Panc1 (cell line): ENCODE measurements at regions not wholly inside any gene's neighbourhood (a gene's known extent, or its start where the extent isn't known, plus 50 kb on each side); places are given as distances from the start of the nearest gene placed in this dataset.

ENCODE experiments used
- ATAC-seq: fragments of 200-7000 bp; cut with Tn5 transposase; 2 replicates; pipeline ENCODE4 v1.9.1; 2020; ENCODE audit warnings: mild to moderate bottlenecking, moderate library complexity
- BruUV-seq: library from RNA; stranded (reverse); fragments of 400-500 nt; replicated peaks from 2 replicates; lab custom pipeline; 2021; lab: Mats Ljungman, UMichigan
- CTCF ChIA-PET: fragments of 300-600 bp; sonication (Branson Sonifier 250); formaldehyde crosslinking; loops from one replicate; lab custom pipeline; 2022; ENCODE audit warnings: antibody characterized with exemption; lab: Charles Lee
- POLR2A ChIA-PET: fragments of 300-600 bp; sonication (Branson Sonifier 250); formaldehyde crosslinking; loops from one replicate; lab custom pipeline; 2022; ENCODE audit warnings: antibody characterized with exemption; lab: Charles Lee
- DNase-seq: peaks from one replicate; pipeline ENCODE4 v3.0.0-alpha.2; 2010; ENCODE audit warnings: low read depth, low spot score
- H3K27ac ChIP-seq: 2 replicates; pipeline ENCODE4 v1.5.1; 2011; ENCODE audit warnings: mild to moderate bottlenecking, low read length, inconsistent platforms
- H3K27me3 ChIP-seq: fragments of 200-500 bp; sonication (Bioruptor generic); 2 replicates; pipeline ENCODE4 v1.6.0; 2014; ENCODE audit warnings: low read length, inconsistent platforms; ENCODE audit not compliant: control insufficient read depth, insufficient read depth
- H3K36me3 ChIP-seq: fragments of 200-500 bp; sonication (Bioruptor generic); 2 replicates; pipeline ENCODE4 v1.5.1; 2014; ENCODE audit warnings: inconsistent platforms, mild to moderate bottlenecking, low read length, moderate library complexity; ENCODE audit not compliant: control insufficient read depth, insufficient read depth
- H3K4me1 ChIP-seq: 2 replicates; pipeline ENCODE4 v1.5.1; 2011; ENCODE audit warnings: inconsistent platforms, mild to moderate bottlenecking, low read length, moderate library complexity; ENCODE audit not compliant: control insufficient read depth, insufficient read depth
- H3K4me3 ChIP-seq, 2 experiments: 2 replicates each; pipeline ENCODE4 v1.5.1; 2011 to 2012; ENCODE audit warnings: low read depth in 2 of 2, low read length in 2 of 2, mild to moderate bottlenecking in 2 of 2, inconsistent platforms in 1 of 2, moderate library complexity in 1 of 2
- H3K9me3 ChIP-seq: fragments of 200-500 bp; sonication (Bioruptor generic); 2 replicates; pipeline ENCODE4 v1.5.1; 2014; ENCODE audit warnings: low read depth, mild to moderate bottlenecking, inconsistent platforms, low read length, moderate library complexity; ENCODE audit not compliant: control insufficient read depth, insufficient read depth
- POLR2AphosphoS5 ChIP-seq: IDR thresholded peaks from 2 replicates; pipeline ENCODE4 v1.6.1; 2012; ENCODE audit warnings: mild to moderate bottlenecking, low read depth, low read length, moderate library complexity
- SIN3A ChIP-seq: IDR thresholded peaks from 2 replicates; pipeline ENCODE4 v1.6.1; 2012; ENCODE audit warnings: low read depth, mild to moderate bottlenecking, low read length, moderate library complexity, borderline replicate concordance; ENCODE audit not compliant: insufficient read depth
- TCF7L2 ChIP-seq: IDR thresholded peaks from 2 replicates; pipeline ENCODE4 v1.6.1; 2011; ENCODE audit warnings: mild to moderate bottlenecking, low read depth, low read length, inconsistent platforms
- in situ Hi-C: cut with HindIII; loops from 2 replicates; pipeline ENCODE4 v1.10.0; 2016; ENCODE audit warnings: low sequenced_read_pairs, low pct_unique_long_range_greater_than_20kb
- intact Hi-C: fragments of 100-400 bp; cut with micrococcal nuclease; formaldehyde crosslinking; loops from one replicate; pipeline ENCODE4 v1.10.0; 2022; ENCODE audit not compliant: unreplicated experiment
- TF ChIP-seq, protein P1 (sequence below): fragments of 450-650 bp; IDR thresholded peaks from 2 replicates; pipeline ENCODE4 v1.5.1; 2017; ENCODE audit warnings: mild to moderate bottlenecking
- TF ChIP-seq, protein P2 (sequence below), 2 experiments: IDR thresholded peaks; 2 replicates each; pipeline ENCODE4 v1.6.1; 2011 to 2012; ENCODE audit warnings: low read depth in 2 of 2, control low read depth in 1 of 2, low read length in 1 of 2, mild to moderate bottlenecking in 1 of 2, moderate library complexity in 1 of 2; ENCODE audit not compliant: insufficient read depth in 1 of 2

DNA sequence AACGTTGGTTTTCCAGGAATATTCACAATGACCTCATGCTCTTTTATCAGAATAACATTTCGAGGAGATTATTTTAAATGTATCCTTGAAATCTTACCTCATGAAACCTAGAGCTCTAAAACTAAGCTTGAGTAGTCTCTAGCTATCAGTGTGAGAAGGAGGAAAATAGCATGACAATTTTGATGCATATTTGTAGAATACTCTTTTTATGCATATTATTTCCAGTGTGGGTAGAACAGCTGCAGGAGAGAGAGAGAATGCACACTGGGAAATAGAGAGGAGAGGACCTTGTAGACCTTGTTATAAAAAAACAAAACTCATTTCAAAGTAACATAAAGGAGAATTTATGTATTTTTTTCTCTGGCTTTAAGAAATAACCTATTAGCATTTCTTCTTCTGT lies 71.1 kb upstream of the VGLL2 start:
- in situ Hi-C loops, result no loop called here
- POLR2A ChIA-PET, result no interaction called here
- intact Hi-C loops, result loop anchor here (5.0 kb wide), 1 partner anchor 222 kb away; no protein-coding TSS in a partner anchor

DNA sequence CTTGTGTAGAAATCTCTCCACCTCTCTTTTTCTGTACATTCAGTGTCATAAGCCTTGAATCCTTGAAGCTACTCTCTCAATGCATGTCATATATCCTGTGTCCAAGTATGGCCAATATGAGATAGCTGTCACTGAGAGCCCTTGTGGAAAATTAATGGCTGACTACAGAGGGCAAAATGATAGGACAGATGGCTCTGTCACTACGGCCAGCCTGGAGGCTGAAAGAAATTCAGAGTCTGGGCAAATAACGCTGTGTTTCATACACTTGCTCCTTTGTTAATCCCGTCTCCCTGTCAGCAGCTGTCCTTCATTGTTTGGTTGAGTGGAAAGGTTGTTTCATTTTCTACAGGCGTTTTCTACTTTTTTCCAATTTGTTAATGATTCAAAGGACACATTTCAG lies 70.4 kb upstream of the VGLL2 start:
- no peak overlapping the region for H3K27ac ChIP-seq
- ChIA-PET POLR2A (no interaction called here), CTCF (no interaction called here)
- no peak overlapping the region for H3K4me3 ChIP-seq
- ATAC-seq (no peak), DNase-seq (no peak)
- intact Hi-C loops, result loop anchor here (5.0 kb wide), 1 partner anchor 223 kb away; no protein-coding TSS in a partner anchor
- no peaks in the 10 kb centered on the region for H3K36me3 ChIP-seq
- H3K9me3 ChIP-seq, result no peaks in the 10 kb centered on the region
- no peaks in the 10 kb centered on the region for H3K4me1 ChIP-seq
- no TSS peak for BruUV-seq
- in situ Hi-C loops, result no loop called here
- TF ChIP-seq, protein P1, sequence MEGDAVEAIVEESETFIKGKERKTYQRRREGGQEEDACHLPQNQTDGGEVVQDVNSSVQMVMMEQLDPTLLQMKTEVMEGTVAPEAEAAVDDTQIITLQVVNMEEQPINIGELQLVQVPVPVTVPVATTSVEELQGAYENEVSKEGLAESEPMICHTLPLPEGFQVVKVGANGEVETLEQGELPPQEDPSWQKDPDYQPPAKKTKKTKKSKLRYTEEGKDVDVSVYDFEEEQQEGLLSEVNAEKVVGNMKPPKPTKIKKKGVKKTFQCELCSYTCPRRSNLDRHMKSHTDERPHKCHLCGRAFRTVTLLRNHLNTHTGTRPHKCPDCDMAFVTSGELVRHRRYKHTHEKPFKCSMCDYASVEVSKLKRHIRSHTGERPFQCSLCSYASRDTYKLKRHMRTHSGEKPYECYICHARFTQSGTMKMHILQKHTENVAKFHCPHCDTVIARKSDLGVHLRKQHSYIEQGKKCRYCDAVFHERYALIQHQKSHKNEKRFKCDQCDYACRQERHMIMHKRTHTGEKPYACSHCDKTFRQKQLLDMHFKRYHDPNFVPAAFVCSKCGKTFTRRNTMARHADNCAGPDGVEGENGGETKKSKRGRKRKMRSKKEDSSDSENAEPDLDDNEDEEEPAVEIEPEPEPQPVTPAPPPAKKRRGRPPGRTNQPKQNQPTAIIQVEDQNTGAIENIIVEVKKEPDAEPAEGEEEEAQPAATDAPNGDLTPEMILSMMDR, result no peak
- no peaks in the 10 kb centered on the region for H3K27me3 ChIP-seq

More for the DNA sequence above, 71.1 kb upstream of the VGLL2 start:
- no peak overlapping the region for H3K4me3 ChIP-seq
- H3K27ac ChIP-seq, result no peak overlapping the region
- H3K27me3 ChIP-seq, result no peaks in the 10 kb centered on the region
- no TSS peak for BruUV-seq
- DNase-seq (no peak), ATAC-seq (no peak)
- no peaks in the 10 kb centered on the region for H3K4me1 ChIP-seq
- CTCF ChIA-PET, result no interaction called here
- no peaks in the 10 kb centered on the region for H3K9me3 ChIP-seq
- TF ChIP-seq SIN3A (no peak), TCF7L2 (no peak), POLR2AphosphoS5 (no peak)
- TF ChIP-seq, protein P2, sequence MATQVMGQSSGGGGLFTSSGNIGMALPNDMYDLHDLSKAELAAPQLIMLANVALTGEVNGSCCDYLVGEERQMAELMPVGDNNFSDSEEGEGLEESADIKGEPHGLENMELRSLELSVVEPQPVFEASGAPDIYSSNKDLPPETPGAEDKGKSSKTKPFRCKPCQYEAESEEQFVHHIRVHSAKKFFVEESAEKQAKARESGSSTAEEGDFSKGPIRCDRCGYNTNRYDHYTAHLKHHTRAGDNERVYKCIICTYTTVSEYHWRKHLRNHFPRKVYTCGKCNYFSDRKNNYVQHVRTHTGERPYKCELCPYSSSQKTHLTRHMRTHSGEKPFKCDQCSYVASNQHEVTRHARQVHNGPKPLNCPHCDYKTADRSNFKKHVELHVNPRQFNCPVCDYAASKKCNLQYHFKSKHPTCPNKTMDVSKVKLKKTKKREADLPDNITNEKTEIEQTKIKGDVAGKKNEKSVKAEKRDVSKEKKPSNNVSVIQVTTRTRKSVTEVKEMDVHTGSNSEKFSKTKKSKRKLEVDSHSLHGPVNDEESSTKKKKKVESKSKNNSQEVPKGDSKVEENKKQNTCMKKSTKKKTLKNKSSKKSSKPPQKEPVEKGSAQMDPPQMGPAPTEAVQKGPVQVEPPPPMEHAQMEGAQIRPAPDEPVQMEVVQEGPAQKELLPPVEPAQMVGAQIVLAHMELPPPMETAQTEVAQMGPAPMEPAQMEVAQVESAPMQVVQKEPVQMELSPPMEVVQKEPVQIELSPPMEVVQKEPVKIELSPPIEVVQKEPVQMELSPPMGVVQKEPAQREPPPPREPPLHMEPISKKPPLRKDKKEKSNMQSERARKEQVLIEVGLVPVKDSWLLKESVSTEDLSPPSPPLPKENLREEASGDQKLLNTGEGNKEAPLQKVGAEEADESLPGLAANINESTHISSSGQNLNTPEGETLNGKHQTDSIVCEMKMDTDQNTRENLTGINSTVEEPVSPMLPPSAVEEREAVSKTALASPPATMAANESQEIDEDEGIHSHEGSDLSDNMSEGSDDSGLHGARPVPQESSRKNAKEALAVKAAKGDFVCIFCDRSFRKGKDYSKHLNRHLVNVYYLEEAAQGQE (IDR thresholded peaks at IDR 0.05; ENCODE audit: insufficient read depth in 1 of 2, low read depth in 2 of 2, low read length in 1 of 2), result no peak
- TF ChIP-seq, protein P1, result no peak
- no peaks in the 10 kb centered on the region for H3K36me3 ChIP-seq

DNA sequence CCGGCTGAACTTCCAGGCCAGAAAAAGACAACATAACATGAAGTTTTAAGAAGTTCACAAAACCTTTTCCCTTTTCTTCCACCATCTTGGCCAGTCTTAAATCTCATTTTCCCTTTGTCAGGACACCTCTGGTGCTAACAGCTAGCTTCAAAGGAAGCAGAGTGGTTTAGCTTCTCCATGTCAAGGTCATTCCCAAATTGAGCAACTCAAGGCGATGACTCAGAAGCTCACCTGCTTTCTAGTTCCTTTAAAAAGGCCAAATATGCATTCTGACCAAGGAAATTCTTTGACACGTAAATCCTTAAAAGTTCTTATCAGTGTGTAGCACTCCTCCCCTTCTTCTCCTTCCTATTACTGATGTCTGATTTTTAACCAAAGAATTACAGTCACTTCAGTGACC lies 69.6 kb upstream of the VGLL2 start:
- in situ Hi-C loops, result no loop called here
- Histone ChIP-seq H3K9me3 (no peaks in the 10 kb centered on the region), H3K27me3 (no peaks in the 10 kb centered on the region), H3K4me3 (no peak overlapping the region), H3K36me3 (no peaks in the 10 kb centered on the region), H3K27ac (no peak overlapping the region), H3K4me1 (no peaks in the 10 kb centered on the region)
- TF ChIP-seq POLR2AphosphoS5 (no peak), TCF7L2 (no peak), SIN3A (no peak)
- TF ChIP-seq, protein P2 (IDR thresholded peaks at IDR 0.05; ENCODE audit: insufficient read depth in 1 of 2, low read depth in 2 of 2, low read length in 1 of 2), result no peak
- TF ChIP-seq, protein P1, result no peak
- intact Hi-C loops, result no loop called here
- ChIA-PET CTCF (no interaction called here), POLR2A (no interaction called here)
- no TSS peak for BruUV-seq
- no peak for DNase-seq
- ATAC-seq, result no peak
